Fibroblast of skin of left biceps (primary cell): ENCODE measurements at regions not wholly inside any gene's neighbourhood (a gene's known extent, or its start where the extent isn't known, plus 50 kb on each side); places are given as distances from the start of the nearest gene placed in this dataset.

Experiments
- DNase-seq, 2 experiments: peaks; one replicate each; pipeline ENCODE4 v3.0.0-alpha.2; 2013; ENCODE audit warnings: low read depth in 2 of 2

- no peak for DNase-seq
Observed at GRCh38 chr4:123096038-123096437, 173.6 kb upstream of the NUDT6 start.

GRCh38 chr4:123102897-123103471 is 180.6 kb upstream of the NUDT6 start:
- peak; percentile 31 to 43 for DNase-seq

GRCh38 chr4:123104310-123105025 is 182.1 kb upstream of the NUDT6 start:
- peak; percentile 66 to 70 for DNase-seq

GRCh38 chr4:123105026-123105420 is 182.6 kb upstream of the NUDT6 start:
- no peak for DNase-seq

GRCh38 chr4:123106747-123107146 is 184.3 kb upstream of the NUDT6 start:
- no peak for DNase-seq

GRCh38 chr4:123107444-123108252 is 185.3 kb upstream of the NUDT6 start:
- no peak for DNase-seq

GRCh38 chr4:123109139-123109538 is 186.7 kb upstream of the NUDT6 start:
- no peak for DNase-seq

GRCh38 chr4:123110147-123110546 is 187.8 kb upstream of the NUDT6 start:
- no peak for DNase-seq

GRCh38 chr4:123110685-123111084 is 188.3 kb upstream of the NUDT6 start:
- DNase-seq = no peak

GRCh38 chr4:123113155-123113554 is 190.8 kb upstream of the NUDT6 start:
- no peak for DNase-seq

GRCh38 chr4:123114084-123114914 is 191.9 kb upstream of the NUDT6 start:
- no peak for DNase-seq

- no peak for DNase-seq
Observed at GRCh38 chr4:123114915-123115756, 192.7 kb upstream of the NUDT6 start.

GRCh38 chr4:123116412-123116811 is 194.0 kb upstream of the NUDT6 start:
- no peak for DNase-seq

- DNase-seq = peak; percentile 13 to 29
Observed at GRCh38 chr4:123120473-123120872, 198.1 kb upstream of the NUDT6 start.

- DNase-seq = no peak
Observed at GRCh38 chr4:123121241-123121907, 199.0 kb upstream of the NUDT6 start.

- no peak for DNase-seq
Observed at GRCh38 chr4:123125477-123125876, 203.1 kb upstream of the NUDT6 start.

GRCh38 chr4:123127218-123127617 is 204.8 kb upstream of the NUDT6 start:
- no peak for DNase-seq

- DNase-seq = no peak
Observed at GRCh38 chr4:123127875-123128274, 205.5 kb upstream of the NUDT6 start.

- no peak for DNase-seq
Observed at GRCh38 chr4:123133397-123134050, 211.1 kb upstream of the NUDT6 start.

GRCh38 chr4:123144616-123145015 is 222.2 kb upstream of the NUDT6 start:
- no peak for DNase-seq
